ENCODE measurements at regions not wholly inside any gene's neighbourhood (a gene's known extent, or its start where the extent isn't known, plus 50 kb on each side); places are given as distances from the start of the nearest gene placed in this dataset.

DNA sequence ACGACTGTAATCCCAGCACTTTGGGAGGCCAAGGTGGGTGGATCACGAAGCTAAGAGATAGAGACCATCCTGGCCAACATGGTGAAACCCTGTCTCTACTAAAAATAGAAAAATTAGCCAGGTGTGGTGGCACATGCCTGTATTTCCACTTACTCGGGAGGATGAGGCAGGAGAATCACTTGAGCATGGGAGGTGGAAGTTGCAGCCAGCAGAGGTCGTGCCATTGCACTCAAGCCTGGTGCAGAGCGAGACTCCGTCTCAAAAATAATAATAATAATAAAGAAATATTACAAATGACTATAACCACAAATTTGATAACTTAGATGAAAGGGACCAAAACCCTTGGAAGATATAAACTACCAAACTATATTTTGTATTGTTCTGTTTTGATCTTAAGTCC is 226.3 kb upstream of the GULP1 start:
- no peak for DNase-seq

DNA sequence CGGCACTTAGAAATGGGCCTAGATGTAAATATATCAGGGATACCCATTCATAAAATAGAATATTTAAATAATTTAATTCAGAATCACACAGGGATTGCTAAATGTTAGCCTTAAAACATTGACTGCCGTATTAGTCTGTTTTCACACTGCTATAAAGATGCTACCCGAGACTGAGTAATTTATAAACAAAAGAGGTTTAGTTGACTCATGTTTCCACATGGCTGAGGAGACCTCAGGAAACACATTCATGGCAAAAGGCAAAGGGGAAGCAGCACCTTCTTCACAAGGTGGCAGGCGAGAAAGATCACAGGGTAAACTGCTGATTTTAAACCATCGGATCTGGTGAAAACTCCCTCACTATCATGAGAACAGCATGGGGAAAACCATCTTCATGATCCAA is 223.6 kb upstream of the GULP1 start:
- DNase-seq = no peak

DNA sequence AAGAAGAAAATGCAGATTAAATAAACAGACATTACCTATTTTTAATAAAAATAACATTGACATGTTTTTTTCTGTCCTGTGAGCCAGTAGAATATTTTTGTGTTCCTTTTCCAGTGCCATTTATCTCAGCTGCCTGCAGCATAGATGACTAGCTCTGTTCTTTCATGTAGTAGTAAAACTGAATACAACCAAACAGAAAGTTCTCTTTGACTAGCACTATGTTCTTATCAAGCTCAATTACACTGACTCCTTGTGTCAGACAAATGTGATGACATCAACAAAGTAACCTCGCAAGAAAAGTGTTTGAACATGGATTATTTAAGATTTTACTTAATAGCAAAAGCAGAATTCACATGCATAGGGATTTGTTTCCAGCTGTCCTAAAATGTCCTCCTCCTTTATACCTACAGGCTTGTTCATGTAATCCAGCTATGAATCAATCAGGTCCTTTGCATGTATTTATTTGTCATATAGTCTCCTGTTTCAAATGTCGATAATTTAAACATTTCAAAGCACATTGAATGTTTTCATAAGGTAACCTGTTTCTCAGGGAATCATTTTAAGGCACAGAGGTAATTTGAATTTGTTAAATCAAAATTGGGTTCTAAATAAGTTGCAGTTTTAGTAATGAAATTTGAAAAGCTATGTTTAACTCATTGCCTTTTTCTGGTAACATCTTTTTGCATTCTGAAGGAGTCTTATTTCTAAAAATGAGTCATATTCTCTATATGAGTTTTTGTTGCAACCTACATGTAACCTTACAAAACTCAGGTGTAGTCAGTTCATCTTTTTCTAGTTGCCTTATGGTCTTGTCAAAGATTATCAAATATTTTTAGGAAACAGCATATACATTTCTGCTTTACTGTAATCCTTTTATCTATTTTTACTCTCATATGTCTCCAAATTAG is 215.3 kb upstream of the GULP1 start:
- DNase-seq = no peak

DNA sequence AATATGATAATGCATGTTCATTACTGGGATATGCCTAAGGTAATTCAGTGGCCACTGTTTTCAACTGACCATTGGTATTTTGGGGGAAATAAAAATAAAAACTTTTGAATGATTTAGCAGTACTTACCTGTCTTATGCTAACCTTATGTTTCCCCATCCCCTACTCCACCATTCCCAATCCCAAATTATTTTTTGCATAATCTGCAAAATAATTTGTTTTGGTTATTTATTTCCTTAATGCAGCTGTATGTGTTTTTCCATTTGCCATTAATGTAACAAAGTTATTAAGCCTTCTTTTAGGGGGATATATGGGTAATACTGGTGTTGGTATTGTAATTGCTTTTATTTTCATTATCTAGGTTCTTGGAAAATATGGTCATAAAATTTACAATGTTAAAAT is 213.9 kb upstream of the GULP1 start:
- no peak for DNase-seq

DNA sequence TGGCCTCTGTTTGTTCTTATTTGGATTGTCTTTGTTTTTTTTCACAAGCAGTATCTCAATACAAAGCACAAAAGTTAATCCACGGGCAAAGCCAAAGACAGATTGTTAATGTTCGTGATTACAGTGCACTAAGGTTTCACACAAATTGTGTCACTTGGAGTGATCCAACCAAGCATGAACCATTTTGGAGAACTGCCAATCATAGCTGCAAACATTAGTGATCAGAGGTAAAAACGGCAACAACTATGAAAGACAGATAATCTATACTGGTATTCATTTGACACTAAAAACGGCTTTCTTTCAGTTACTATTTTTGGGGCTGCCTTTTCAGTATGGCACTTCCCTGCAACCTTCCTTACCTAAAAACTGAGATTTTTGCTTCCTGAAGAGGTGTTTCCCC is 213.1 kb upstream of the GULP1 start:
- DNase-seq = no peak

DNA sequence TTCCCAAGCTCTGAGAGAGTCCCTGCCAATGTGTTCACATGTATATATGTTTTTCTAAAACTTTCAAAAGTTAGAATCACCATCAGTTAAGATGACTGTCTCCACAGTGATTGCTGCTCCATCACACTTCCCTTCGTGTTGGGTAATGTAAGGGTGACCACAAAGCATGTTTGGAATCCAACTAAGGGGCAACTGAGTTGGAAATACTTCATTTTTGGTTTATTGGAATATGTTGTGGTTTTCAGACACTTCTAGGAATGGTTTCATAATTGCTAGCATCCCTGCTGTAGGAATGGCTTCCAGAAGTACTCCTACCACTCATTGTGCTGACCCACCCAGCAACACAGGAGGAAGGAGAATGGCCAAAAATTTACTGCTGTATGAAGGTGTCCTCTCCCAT is 212.5 kb upstream of the GULP1 start:
- DNase-seq = no peak

DNA sequence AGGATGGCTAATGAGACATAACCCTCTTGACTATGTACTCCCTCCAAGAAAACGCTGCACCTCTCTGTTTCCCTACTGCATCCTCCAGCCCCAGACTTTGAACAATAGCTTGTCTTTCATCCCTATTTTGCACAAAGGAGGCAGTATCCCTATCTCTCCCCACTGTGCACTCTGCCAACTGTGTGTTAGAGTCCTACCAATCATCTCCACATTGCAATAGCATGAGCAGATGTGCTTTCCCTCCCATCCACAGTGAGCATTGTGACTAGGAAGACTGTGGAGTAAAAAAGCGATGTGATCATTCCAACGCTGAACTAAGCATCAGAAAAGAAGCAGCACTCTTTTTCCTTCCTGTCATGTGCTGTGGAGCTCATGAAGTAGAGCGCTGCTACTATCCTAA is 206.3 kb upstream of the GULP1 start:
- DNase-seq = no peak

DNA sequence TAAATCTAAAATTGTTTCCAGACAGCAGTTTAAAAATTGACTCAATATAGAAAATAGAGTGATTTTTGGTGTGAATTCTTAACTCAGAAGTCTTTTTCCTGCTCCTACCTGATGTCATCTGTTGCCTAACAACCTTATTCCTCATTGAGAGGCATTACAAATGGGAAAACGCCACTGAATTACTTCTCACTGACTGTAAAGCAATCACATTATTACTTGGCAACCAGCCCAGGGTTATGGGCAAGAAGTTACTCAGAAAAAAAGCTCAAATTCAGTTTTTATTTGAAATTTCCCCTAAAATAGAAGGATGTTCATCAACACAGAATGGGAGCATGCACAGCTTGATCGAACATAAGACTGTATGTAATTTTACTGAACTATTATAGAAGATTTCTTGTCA is 201.8 kb upstream of the GULP1 start:
- no peak for DNase-seq

DNA sequence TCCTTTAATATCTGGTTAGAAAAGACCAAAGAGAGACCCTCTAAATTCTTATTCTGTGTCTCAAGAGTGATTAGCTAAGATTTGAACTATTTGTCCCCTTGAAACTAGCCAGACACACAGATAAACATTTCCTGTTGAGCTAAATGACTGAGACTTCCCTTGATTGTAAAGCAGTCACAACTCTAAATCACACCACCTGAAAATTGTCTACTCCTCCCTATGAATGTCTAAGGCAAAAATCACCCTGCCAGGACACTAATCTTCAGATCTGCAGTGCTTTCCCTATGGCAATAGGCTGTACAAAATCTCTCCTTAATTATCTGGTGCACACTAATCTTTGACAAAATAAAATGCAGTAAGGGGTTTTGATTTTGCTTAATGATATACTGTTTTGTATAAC is 200.5 kb upstream of the GULP1 start:
- peak; percentile 2 for DNase-seq

DNA sequence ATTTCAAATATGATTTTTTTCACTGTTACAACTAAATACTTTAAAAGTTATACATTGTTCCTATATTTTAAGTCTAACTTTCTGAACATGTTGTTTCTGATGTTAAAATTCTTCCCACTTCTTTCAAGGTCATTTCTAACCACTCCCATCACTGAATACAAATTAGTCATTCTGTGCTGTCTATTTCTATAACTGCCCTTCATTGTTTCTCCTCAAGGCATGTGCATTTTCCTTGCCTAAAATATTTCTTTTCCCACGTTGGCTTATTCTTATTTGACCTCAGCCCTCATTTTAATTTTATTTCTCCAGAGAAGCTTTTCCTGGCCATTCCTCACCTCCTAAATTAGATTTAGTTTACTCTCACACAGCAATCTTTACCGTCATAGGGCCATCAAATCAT is 198.9 kb upstream of the GULP1 start:
- DNase-seq = no peak

DNA sequence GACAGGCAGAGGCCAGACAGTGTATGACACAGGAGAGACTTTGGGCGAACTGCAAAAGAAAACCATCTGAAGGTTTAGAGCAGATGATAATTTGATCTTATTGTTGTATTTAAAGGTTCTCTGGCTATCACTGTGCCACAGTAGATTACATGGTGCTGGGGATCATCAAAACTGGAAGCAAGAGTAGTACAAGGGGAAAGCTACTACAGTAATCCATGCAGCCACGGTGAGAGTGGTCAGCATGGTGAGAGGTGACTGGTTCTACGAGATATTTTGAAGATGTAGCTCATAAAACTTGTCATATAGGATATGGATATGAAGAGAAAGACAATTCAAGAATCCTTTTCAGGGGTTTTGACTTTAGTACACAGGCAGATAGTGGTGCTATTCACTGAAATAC is 194.8 kb upstream of the GULP1 start:
- no peak for DNase-seq

DNA sequence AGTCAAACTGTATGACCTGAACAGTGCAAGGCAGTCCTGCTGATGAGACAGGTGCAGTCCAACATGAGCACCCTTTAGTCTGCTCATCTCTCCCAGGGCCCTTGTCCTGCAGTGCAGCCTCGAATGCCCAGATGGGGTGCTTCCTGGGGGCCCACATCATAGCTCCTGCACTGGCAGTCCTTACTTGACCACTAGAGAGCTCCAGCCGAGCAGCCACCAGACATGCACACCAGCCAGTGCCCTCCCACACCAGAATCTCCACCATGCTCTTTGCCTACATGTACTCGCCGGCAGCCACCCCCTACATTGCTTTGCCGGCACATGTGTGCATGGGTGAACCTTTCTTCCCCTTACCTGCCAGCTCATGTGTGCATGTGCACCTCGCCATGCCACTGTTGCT is 188.8 kb upstream of the GULP1 start:
- no peak for DNase-seq

DNA sequence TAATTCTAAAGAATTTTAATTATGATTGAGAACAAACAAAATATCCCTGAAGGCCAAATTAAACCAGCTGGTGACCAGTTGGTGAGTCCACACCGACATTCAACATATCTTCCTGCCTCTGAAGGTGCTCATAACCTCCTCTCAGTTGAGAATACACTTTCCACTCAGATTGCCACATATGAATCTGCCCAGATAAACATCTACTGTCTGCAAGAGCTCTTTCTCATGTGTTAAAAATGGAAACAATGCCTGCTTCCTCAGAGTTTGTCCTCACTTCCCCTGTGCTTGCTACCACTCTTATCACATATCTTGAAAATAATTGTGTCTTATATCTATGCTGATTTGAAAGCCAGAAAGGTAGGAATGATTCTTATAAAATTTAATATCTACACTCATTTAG is 177.7 kb upstream of the GULP1 start:
- DNase-seq = no peak

DNA sequence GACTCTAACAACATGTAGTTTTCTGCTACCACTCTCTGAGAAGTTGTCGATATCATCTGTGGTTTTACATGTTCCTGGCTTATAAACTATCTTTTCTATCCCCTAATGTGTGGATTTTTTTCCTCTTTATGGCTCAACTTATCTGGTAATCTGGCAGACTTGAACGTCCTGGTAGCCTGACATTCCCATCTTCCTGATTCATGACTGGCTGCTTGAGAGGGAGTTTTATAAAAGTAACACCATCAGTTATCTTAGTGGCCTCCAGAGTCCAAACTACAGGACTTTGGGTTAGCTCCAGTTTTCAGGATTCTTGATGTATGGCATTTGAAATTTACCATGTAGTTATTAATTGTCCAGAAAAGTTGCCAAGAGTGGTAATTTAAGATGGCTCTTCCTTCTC is 174.0 kb upstream of the GULP1 start:
- DNase-seq = no peak

DNA sequence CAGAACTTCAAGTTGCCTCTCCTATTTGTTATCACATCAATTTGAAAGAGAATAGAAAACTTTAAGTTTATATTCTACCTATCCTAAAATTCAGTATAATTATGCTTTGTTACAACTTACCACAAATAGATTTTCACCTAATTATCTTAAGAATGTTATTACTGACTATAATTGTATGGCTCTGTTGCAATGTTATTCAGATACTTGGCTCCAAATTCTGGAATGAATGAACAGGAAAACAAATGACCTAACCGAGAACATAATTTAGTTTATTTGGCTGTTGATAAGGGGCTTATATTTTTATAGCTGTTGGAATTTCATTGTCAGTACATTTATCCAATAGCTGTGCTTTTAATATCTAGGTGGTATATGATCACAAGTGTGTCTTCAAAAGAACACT is 173.2 kb upstream of the GULP1 start:
- no peak for DNase-seq

DNA sequence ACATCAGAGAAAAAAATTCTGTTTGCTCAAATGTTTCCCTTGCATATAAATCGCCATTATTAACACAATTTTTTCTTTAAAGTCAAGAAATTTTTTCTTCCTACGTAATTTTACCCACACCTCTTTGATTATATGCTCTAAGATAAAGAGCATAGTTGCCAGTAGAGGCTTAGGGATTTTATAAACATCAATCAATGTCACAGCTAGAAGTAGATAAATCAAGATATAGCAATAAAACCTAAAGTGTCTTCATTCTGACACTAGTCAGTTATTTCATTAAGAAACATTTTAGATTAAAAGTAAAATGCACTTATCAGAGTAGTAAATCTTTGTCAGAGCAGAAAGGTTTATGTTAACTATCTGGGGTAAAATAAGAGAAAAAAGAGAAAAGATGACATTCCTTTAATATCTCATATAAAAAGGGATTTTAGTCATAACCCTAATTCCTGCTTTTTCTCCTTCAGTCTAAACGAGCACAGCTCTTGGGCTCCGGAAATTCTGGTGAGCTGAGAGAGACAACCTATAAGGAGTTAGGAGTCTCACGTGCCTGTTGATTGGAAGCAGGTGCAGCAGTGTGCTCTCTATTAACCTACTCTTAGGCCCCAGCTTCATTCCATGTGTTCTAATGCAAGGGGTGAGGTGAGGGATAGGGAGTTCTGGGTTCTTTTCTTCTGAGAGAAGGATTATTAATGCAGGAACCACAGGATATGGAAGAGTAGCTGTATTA is 172.4 kb upstream of the GULP1 start:
- no peak for DNase-seq

DNA sequence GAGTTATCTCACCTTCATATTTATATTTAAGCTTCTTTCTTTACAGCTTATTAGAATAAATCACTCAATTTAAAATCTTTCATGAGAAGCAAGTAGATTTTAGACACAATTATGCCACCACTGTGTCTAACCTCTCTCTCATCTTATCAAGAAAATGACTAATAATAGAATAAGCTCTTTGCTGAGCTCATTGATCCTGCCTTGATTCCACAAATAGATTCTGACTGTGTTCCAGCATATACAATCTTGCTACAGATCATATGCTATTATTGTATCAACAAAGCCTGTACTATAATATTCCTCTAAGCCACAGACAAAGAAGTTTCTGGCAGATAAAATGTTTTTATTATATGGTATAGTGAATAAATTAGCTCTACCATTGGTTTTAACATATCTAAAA is 168.7 kb upstream of the GULP1 start:
- DNase-seq = no peak

DNA sequence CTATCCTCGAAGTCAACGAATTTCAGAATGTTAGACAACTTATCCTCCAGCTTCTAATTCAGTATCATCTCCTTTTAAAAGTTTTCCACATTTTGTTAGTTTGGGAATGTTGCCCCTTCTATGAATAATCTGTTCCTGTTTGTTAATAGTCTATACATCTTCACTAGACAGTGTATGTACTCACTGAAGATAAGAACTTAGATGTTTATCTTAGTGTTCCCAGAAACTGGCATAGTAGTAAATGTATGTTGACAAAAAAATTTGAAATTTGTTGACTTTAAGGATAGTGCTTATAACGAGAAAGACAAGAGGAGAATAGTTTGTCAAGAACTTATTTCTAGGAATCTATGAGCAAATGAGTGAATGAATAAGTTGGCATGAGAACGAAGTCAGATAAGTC is 162.0 kb upstream of the GULP1 start:
- DNase-seq = no peak

DNA sequence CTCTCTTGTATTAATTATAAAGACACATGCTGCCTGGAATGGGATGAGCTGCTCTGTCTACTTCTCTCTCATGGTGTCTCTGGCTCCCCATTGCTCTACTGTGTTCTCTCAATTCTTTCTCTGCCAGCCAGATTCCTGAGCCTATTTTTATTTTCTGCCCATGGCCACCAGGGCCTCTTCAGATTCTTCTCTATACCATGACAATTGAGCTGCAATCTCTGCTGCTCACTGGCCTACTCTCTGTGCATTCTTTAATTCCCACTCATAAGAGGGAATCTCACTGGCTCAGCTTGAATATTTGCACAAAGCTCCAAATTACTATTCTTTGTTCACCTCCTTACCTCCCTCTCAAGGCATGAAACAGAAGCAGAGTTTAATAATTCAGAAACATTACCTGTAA is 161.4 kb upstream of the GULP1 start:
- no peak for DNase-seq

DNA sequence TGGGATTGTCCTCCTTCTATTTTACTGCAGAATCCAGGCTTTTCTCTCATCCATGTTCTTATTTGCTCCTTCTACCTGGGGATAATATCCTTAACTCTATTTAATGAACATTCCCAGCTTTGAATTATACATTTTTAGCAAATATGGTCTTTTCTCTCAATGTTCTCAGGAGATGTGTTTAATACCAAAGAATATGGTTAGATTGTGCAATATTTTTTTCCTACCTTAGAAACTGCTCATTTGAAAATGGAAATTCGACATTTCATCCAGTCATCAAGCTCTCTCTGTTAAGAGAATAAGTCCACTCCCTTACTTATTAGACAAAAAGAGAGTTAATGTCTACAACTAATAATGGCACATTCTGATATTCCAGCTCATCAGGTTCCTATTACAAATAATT is 160.4 kb upstream of the GULP1 start:
- no peak for DNase-seq

DNA sequence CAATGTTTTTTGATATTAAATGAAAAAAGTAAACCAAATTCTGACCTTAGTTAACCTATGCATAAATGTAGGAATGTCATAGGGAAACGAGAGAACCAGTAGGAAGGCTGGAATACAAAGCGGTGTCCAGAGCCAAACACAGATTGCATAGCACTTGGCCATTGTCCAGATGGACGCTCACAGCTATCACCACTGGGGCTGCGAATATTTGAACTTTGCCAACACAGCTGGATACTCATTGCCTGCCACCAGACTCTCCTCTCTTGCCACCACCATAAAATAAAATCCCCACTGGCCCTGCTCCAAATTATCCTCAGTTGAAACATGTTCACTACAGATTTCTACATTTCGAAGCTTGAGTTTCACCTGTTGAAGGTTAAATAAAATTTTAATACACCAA is 159.3 kb upstream of the GULP1 start:
- DNase-seq = no peak

DNA sequence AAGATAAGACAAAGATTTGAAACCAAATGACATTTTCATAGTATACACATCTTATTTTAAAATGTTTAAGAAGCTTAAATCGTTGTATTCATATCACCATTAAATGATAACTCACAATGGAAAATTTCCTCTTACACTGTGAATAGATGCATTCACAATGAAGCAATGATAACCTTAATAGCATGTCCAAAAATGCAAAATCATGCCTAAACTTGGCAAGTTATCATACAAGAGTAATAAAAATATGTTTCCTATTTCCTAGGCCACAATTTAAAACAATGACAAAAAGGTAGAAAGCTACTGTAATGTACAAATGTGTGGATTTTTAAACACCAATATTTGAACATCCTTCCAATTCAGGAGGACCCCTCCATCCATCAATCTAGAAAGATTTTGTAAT is 157.4 kb upstream of the GULP1 start:
- DNase-seq = no peak

DNA sequence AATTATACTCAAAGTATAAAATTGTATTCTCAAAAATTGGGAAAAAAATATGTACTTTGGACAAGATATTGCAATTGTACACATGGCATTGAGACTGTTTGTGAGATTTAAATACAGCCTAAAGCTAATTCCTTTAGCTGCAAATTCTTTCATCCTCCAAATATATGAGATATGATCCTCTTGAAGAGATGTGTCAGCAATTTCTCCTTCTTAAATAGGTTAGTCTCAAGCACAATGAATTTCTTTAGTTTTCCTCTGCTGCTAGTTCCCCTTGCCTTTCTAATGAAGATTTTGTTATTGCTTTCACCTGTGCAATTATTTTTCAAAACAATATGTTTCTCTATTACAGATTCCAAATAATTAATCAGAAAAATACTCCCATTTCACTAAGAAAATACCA is 153.4 kb upstream of the GULP1 start:
- DNase-seq = no peak

DNA sequence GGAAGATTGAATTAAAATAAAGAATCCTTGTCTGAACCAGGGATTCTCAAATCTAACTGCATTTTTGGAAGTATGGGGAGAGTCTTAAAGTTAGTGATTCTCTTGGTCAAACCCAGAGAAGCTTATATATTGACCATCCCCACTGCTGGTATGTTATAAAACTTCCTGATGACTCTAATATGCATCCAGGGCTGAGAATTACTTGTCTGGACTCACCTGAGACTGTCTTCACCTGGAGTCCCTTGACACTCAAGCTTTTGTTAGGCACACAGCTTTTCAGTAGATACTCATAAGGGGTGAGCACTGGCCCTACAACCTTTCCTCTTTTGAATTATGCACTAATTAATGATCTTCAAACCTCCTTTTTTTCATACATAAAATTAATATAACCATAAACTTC is 149.6 kb upstream of the GULP1 start:
- no peak for DNase-seq

Measured in left kidney (tissue), 1 donor.